ENCODE measurements at regions not wholly inside any gene's neighbourhood (a gene's known extent, or its start where the extent isn't known, plus 50 kb on each side); places are given as distances from the start of the nearest gene placed in this dataset.

DNA sequence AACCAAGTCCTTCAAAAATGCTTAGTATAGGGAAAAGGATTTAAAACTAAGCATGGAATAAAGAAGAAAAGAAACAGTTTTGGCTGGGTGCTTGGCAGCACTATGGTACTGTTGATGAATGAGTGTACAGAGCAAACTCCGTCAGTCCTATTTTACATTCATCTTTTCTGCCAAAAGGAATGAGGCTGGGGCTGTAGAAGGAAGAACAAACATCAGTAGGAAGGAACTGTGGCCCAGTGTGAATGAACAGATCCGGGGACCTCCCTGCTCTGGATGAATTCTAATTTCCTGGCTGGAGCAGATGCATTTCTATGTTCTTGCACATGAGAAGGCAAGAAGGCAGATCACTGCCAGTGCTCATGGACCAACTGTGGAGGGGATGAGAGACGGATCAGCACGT lies 474.0 kb upstream of the MEIS1 start:
- TF ChIP-seq, protein P1, sequence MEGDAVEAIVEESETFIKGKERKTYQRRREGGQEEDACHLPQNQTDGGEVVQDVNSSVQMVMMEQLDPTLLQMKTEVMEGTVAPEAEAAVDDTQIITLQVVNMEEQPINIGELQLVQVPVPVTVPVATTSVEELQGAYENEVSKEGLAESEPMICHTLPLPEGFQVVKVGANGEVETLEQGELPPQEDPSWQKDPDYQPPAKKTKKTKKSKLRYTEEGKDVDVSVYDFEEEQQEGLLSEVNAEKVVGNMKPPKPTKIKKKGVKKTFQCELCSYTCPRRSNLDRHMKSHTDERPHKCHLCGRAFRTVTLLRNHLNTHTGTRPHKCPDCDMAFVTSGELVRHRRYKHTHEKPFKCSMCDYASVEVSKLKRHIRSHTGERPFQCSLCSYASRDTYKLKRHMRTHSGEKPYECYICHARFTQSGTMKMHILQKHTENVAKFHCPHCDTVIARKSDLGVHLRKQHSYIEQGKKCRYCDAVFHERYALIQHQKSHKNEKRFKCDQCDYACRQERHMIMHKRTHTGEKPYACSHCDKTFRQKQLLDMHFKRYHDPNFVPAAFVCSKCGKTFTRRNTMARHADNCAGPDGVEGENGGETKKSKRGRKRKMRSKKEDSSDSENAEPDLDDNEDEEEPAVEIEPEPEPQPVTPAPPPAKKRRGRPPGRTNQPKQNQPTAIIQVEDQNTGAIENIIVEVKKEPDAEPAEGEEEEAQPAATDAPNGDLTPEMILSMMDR (IDR thresholded peaks at IDR 0.05; ENCODE audit: control insufficient read depth, insufficient read depth, low read depth, low read length, missing control alignments), result no peak
- DNase-seq (ENCODE audit: low read depth), result no peak
- H3K4me3 ChIP-seq (ENCODE audit: control insufficient read depth, low read depth, low read length), result no peak overlapping the region

DNA sequence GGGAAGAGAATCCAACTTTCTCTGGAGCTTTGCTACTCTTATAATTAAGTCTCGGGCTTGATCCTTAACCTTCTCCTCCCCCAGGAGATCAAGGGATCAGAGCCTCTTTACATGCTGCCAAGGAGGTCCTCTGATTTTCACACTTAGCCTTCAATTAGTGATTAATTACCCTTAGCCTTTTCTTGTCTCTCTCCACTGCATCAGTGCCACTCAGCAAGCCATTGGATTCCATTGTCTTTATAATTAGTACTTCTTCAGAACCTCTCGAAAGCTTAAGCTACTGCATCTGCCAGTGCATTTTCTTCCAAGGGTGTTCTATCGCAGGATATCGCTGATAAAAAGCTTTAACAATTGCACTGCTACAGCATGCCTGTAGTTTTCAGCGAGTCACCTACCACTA lies 477.0 kb upstream of the MEIS1 start:
- no peak for DNase-seq (ENCODE audit: low read depth)
- TF ChIP-seq, protein P1 (IDR thresholded peaks at IDR 0.05; ENCODE audit: control insufficient read depth, insufficient read depth, low read depth, low read length, missing control alignments), result no peak
- H3K4me3 ChIP-seq (ENCODE audit: control insufficient read depth, low read depth, low read length), result no peak overlapping the region

DNA sequence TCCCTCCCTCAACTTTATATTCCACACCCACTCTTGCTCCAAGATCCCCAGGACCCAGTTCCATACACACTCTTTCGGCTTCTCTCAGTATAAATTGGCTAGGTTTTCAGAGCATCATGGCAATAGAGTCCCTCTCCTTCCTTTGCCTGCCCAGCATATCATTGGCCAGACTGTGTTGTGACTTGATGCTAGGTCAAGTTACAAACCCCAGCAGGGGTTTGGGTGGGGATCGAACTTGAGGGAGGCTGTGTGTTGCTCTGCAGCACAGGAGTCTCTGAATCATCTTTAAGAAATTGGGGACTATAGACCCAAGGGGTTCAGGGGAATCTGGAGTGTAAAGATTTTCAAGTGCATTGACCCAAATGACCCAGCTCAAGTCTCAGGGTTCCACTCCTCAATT lies 477.5 kb upstream of the MEIS1 start:
- H3K4me3 ChIP-seq (ENCODE audit: control insufficient read depth, low read depth, low read length), result no peak overlapping the region
- no peak for DNase-seq (ENCODE audit: low read depth)
- TF ChIP-seq, protein P1 (IDR thresholded peaks at IDR 0.05; ENCODE audit: control insufficient read depth, insufficient read depth, low read depth, low read length, missing control alignments), result no peak

DNA sequence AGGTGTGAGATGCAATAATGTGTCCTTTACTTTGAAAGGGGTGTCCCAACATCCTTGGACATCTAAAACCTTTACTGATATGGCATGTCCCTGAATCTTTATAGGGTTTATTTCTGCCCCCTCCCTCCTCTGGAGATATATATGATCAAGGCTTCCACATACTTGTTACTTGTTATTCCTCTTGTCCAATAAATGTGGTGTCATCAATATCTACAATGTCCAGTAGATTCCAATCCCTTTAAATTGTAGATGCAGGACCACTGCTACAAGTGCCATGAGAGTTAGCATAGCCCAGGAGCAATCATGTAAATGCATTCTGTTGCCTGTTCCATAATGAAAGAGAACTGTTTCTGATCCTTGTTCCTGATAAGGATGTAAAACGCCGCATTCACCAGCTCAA lies 479.7 kb upstream of the MEIS1 start:
- H3K4me3 ChIP-seq (ENCODE audit: control insufficient read depth, low read depth, low read length), result no peak overlapping the region
- DNase-seq (ENCODE audit: low read depth), result no peak
- TF ChIP-seq, protein P1 (IDR thresholded peaks at IDR 0.05; ENCODE audit: control insufficient read depth, insufficient read depth, low read depth, low read length, missing control alignments), result no peak

DNA sequence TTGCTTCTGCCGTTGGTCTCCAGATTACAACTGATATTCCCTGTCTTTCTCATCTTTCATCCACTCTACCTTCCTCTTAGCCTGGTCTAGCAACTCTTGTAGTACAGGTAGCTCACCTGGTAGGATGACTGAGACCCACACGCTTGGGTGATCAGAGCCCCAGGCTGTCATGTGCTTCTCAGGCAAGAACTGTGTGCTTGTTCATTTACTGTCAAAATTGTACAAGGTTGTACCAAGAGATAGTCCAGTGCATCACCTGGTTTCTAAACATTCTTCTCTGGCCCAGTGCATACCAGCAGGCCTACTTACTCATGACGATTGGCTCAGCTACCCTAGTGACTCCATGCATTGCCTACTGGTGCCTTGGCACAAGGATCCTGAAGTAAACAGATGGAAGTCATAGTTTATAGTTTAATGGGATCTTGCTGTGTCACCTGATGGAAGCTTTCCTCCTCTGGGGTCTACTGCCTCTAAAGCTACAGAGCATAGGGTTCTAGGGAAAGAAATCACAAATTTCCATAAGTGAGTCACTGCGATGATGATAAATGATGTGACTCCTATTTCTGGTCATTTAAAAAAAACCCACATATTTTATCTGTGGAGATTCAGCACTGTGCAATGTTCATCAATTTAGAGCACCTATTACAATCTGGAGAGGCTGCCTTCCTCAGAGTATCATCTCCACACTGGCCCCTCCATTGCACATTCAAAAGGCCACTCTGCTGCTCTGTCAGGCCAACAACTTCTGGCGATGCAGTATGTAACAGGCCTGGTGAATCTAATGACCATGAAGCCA lies 481.8 kb upstream of the MEIS1 start:
- TF ChIP-seq, protein P1 (IDR thresholded peaks at IDR 0.05; ENCODE audit: control insufficient read depth, insufficient read depth, low read depth, low read length, missing control alignments), result no peak
- no peak for DNase-seq (ENCODE audit: low read depth)
- no peak overlapping the region for H3K4me3 ChIP-seq (ENCODE audit: control insufficient read depth, low read depth, low read length)

DNA sequence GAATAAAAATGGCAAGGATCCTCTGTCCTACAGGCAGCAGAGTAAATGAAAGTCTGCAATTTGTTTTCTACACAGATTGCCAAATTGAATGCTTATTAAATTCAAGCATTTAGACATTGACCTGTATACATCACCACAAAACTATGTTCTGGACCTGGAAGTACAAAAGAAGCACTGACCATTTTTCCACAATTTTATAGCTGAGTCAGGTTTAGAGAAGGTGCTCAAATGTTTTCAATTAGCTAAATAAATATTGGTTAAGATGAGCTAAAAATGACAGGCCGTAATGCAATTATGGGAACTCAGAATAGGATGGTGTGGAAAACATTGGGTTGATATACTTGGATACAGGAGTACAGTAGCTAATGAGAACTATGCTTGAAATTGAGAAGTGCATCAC lies 490.7 kb upstream of the MEIS1 start:
- DNase-seq (ENCODE audit: low read depth), result no peak
- TF ChIP-seq, protein P1 (IDR thresholded peaks at IDR 0.05; ENCODE audit: control insufficient read depth, insufficient read depth, low read depth, low read length, missing control alignments), result no peak
- no peak overlapping the region for H3K4me3 ChIP-seq (ENCODE audit: control insufficient read depth, low read depth, low read length)
